Astrocyte of the hippocampus (primary cell): ENCODE measurements at regions not wholly inside any gene's neighbourhood (a gene's known extent, or its start where the extent isn't known, plus 50 kb on each side); places are given as distances from the start of the nearest gene placed in this dataset.

Experiments
- DNase-seq: peaks from one replicate; pipeline ENCODE4 v3.0.0; 2011; ENCODE audit warnings: low read depth, low spot score

GRCh38 chr17:79174905-79175856 is 100.6 kb downstream of the ENGASE start:
- no peak for DNase-seq

GRCh38 chr17:79174193-79174765 is 99.7 kb downstream of the ENGASE start:
- DNase-seq, result no peak

GRCh38 chr17:79171188-79171587 is 96.6 kb downstream of the ENGASE start:
- DNase-seq, result no peak

GRCh38 chr17:79169861-79170260 is 95.2 kb downstream of the ENGASE start:
- no peak for DNase-seq

- no peak for DNase-seq
These were observed 94.7 kb downstream of the ENGASE start for GRCh38 chr17:79169366-79169765.

GRCh38 chr17:79168486-79169055 is 93.9 kb downstream of the ENGASE start:
- DNase-seq, result no peak

- DNase-seq, result no peak
These were observed 92.9 kb downstream of the ENGASE start for GRCh38 chr17:79167486-79167885.

- no peak for DNase-seq
These were observed 91.3 kb downstream of the ENGASE start for GRCh38 chr17:79165756-79166473.

GRCh38 chr17:79164913-79165695 is 90.5 kb downstream of the ENGASE start:
- no peak for DNase-seq

- no peak for DNase-seq
These were observed 89.8 kb downstream of the ENGASE start for GRCh38 chr17:79164408-79164807.

GRCh38 chr17:79163071-79163470 is 88.4 kb downstream of the ENGASE start:
- no peak for DNase-seq

GRCh38 chr17:79162012-79162963 is 87.7 kb downstream of the ENGASE start:
- no peak for DNase-seq

GRCh38 chr17:79160980-79161636 is 86.5 kb downstream of the ENGASE start:
- no peak for DNase-seq

GRCh38 chr17:79159926-79160325 is 85.3 kb downstream of the ENGASE start:
- DNase-seq, result no peak

GRCh38 chr17:79159471-79159870 is 84.8 kb downstream of the ENGASE start:
- DNase-seq, result no peak

- no peak for DNase-seq
These were observed 82.0 kb downstream of the ENGASE start for GRCh38 chr17:79156463-79157095.

- DNase-seq, result no peak
These were observed 81.1 kb downstream of the ENGASE start for GRCh38 chr17:79155701-79156100.

- no peak for DNase-seq
These were observed 80.4 kb downstream of the ENGASE start for GRCh38 chr17:79154951-79155585.

GRCh38 chr17:79154446-79154845 is 79.8 kb downstream of the ENGASE start:
- DNase-seq, result no peak
